Liver (tissue), 8 donors: ENCODE measurements at regions not wholly inside any gene's neighbourhood (a gene's known extent, or its start where the extent isn't known, plus 50 kb on each side); places are given as distances from the start of the nearest gene placed in this dataset.

Experiments used
- DNase-seq: peaks from one replicate; pipeline ENCODE4 v3.0.0-alpha.2; 2017; ENCODE audit warnings: low spot score
- H3K27ac ChIP-seq, 2 donors: one replicate each; pipeline ENCODE4 v1.7.0; 2013; ENCODE audit warnings: inconsistent platforms in 2 of 2, low read length in 2 of 2, control low read depth in 1 of 2, low read depth in 1 of 2, mild to moderate bottlenecking in 1 of 2
- H3K27me3 ChIP-seq, 4 donors: one replicate each; pipeline versions ENCODE4 v1.6.1 to v1.7.0; 2013; ENCODE audit warnings: low read length in 3 of 4, inconsistent platforms in 1 of 4, mild to moderate bottlenecking in 1 of 4, moderate library complexity in 1 of 4; ENCODE audit not compliant: control insufficient read depth in 4 of 4, insufficient read depth in 4 of 4
- H3K36me3 ChIP-seq, 4 donors: one replicate each; pipeline versions ENCODE4 v1.6.1 to v1.7.0; 2013; ENCODE audit warnings: low read length in 3 of 4, mild to moderate bottlenecking in 3 of 4, low read depth in 1 of 4, moderate library complexity in 1 of 4; ENCODE audit not compliant: control insufficient read depth in 4 of 4, insufficient read depth in 3 of 4
- H3K4me1 ChIP-seq, 4 donors: one replicate each; pipeline versions ENCODE4 v1.6.1 to v1.7.0; 2013; ENCODE audit warnings: low read length in 3 of 4, mild to moderate bottlenecking in 3 of 4, moderate library complexity in 1 of 4; ENCODE audit not compliant: control insufficient read depth in 4 of 4, insufficient read depth in 4 of 4
- H3K4me3 ChIP-seq, 3 donors: one replicate each; pipeline versions ENCODE4 v1.6.1 to v1.7.0; 2013; ENCODE audit warnings: low read length in 3 of 3, control low read depth in 1 of 3, low read depth in 1 of 3, mild to moderate bottlenecking in 1 of 3
- H3K9ac ChIP-seq, 2 donors: one replicate each; pipeline ENCODE4 v1.7.0; 2013; ENCODE audit warnings: low read length in 2 of 2, mild to moderate bottlenecking in 2 of 2, moderate library complexity in 2 of 2, control low read depth in 1 of 2, low read depth in 1 of 2
- H3K9me3 ChIP-seq, 4 donors: one replicate each; pipeline versions ENCODE4 v1.6.1 to v1.7.0; 2013; ENCODE audit warnings: low read length in 3 of 4; ENCODE audit not compliant: control insufficient read depth in 4 of 4
- EGR1 ChIP-seq, 2 donors: IDR thresholded peaks; 2 replicates each; pipeline ENCODE4 v1.6.1; 2016 to 2018; ENCODE audit warnings: antibody characterized with exemption in 2 of 2, low read depth in 2 of 2
- FOXA1 ChIP-seq: IDR thresholded peaks from 2 replicates; pipeline ENCODE4 v1.6.1; 2016; ENCODE audit warnings: antibody characterized with exemption
- FOXA2 ChIP-seq: IDR thresholded peaks from 2 replicates; pipeline ENCODE4 v1.6.1; 2016; ENCODE audit warnings: antibody characterized with exemption
- GABPA ChIP-seq, 2 donors: IDR thresholded peaks in 1 of 2; conservative IDR thresholded peaks in 1 of 2; 2 replicates each; pipeline ENCODE4 v1.6.1; 2016; ENCODE audit warnings: antibody characterized with exemption in 2 of 2, mild to moderate bottlenecking in 1 of 2, moderate library complexity in 1 of 2
- HNF4A ChIP-seq, 2 donors: conservative IDR thresholded peaks; 2 replicates each; pipeline ENCODE4 v1.6.1; 2016; ENCODE audit warnings: antibody characterized with exemption in 2 of 2, mild to moderate bottlenecking in 2 of 2
- HNF4G ChIP-seq: IDR thresholded peaks from 2 replicates; pipeline ENCODE4 v1.6.1; 2016; ENCODE audit warnings: antibody characterized with exemption
- JUND ChIP-seq, 2 donors: IDR thresholded peaks; 2 replicates each; pipeline ENCODE4 v1.6.1; 2016; ENCODE audit warnings: antibody characterized with exemption in 2 of 2
- NR2F2 ChIP-seq: IDR thresholded peaks from 2 replicates; pipeline ENCODE4 v1.6.1; 2016; ENCODE audit warnings: antibody characterized with exemption
- RAD21 ChIP-seq, 2 donors: IDR thresholded peaks; 2 replicates each; pipeline ENCODE4 v1.6.1; 2016; ENCODE audit warnings: antibody characterized with exemption in 2 of 2, mild to moderate bottlenecking in 2 of 2
- RXRA ChIP-seq, 2 donors: IDR thresholded peaks; 2 replicates each; pipeline ENCODE4 v1.6.1; 2017 to 2018; ENCODE audit warnings: antibody characterized with exemption in 2 of 2, mild to moderate bottlenecking in 1 of 2
- SP1 ChIP-seq: IDR thresholded peaks from 2 replicates; pipeline ENCODE4 v1.6.1; 2018; ENCODE audit warnings: antibody characterized with exemption, mild to moderate bottlenecking
- TAF1 ChIP-seq: conservative IDR thresholded peaks from 2 replicates; pipeline ENCODE4 v1.6.1; 2016; ENCODE audit warnings: antibody characterized with exemption, mild to moderate bottlenecking
- YY1 ChIP-seq: IDR thresholded peaks from 2 replicates; pipeline ENCODE4 v1.6.1; 2016; ENCODE audit warnings: antibody characterized with exemption, mild to moderate bottlenecking
- WGBS: extraction: QIAGEN DNeasy Blood & Tissue Kit; methylation state at CpG from one replicate; pipeline ENCODE4 v1.1.7; 2013; 5-methylcytosine and 5-hydroxymethylcytosine counted together
- TF ChIP-seq, protein P1 (sequence below): fragments of 150-350 bp; IDR thresholded peaks from 2 replicates; pipeline ENCODE4 v1.5.1; 2017; ENCODE audit warnings: improper control_type of control experiment, low read depth, low read length; ENCODE audit not compliant: missing input control
- TF ChIP-seq, protein P2 (sequence below): IDR thresholded peaks from 2 replicates; pipeline ENCODE4 v1.6.1; 2016; ENCODE audit warnings: antibody characterized with exemption
- TF ChIP-seq, protein P3 (sequence below): IDR thresholded peaks from 2 replicates; pipeline ENCODE4 v1.6.1; 2016; ENCODE audit warnings: antibody characterized with exemption, mild to moderate bottlenecking
- TF ChIP-seq, protein P4 (sequence below): IDR thresholded peaks from 2 replicates; pipeline ENCODE4 v1.6.1; 2016; ENCODE audit warnings: antibody characterized with exemption
- TF ChIP-seq, protein P5 (sequence below): IDR thresholded peaks from 2 replicates; pipeline ENCODE4 v1.6.1; 2016; ENCODE audit warnings: antibody characterized with exemption
- donor health status: healthy.
- donor health status: healthy.
- donor health status: healthy.
- donor health status: healthy.
- donor health status: healthy.

DNA sequence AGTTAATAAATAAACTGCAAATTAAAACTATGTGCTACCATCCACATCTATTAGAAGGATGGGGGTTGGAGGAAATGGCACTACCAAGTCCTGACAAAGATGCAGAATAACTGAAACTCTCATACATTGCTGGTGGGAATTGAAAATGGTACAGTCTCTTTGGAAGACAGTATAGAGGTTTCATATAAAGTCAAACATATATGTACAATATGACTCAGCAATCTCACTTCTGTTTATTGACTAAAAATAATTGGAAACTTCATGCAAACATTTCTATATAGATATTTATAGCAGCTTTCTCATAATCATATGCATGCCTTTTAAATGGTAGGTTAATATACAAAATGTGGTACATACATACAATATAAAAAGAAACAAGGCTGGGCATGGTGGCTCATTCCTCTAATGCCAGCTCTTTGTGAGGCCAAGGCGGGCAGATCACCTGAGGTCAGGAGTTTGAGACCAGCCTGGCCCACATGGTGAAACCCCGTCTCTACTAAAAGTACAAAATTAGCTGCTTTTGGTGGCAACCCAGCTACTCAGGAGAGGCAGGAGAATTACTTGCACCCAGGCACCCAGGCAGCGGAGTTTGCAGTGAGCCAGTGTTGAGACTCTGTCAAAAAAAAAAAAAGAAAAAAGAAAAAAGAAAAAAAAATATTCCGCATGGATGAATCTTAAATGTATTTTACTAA, 225.0 kb upstream of the CXXC4 start:
- TF ChIP-seq EGR1 (IDR thresholded peaks at IDR 0.05; ENCODE audit: low read depth in 2 of 2) (no peak), GABPA (IDR thresholded peaks at IDR 0.05 in 1 of 2, conservative IDR thresholded peaks at IDR 0.05 in 1 of 2) (no peak), SP1 (no peak), NR2F2 (no peak), FOXA2 (no peak), JUND (IDR thresholded peaks at IDR 0.05) (no peak), RAD21 (IDR thresholded peaks at IDR 0.05) (no peak), RXRA (IDR thresholded peaks at IDR 0.05) (no peak), TAF1 (no peak), YY1 (no peak), HNF4A (conservative IDR thresholded peaks at IDR 0.05) (no peak), FOXA1 (no peak), HNF4G (no peak)
- TF ChIP-seq, protein P1, sequence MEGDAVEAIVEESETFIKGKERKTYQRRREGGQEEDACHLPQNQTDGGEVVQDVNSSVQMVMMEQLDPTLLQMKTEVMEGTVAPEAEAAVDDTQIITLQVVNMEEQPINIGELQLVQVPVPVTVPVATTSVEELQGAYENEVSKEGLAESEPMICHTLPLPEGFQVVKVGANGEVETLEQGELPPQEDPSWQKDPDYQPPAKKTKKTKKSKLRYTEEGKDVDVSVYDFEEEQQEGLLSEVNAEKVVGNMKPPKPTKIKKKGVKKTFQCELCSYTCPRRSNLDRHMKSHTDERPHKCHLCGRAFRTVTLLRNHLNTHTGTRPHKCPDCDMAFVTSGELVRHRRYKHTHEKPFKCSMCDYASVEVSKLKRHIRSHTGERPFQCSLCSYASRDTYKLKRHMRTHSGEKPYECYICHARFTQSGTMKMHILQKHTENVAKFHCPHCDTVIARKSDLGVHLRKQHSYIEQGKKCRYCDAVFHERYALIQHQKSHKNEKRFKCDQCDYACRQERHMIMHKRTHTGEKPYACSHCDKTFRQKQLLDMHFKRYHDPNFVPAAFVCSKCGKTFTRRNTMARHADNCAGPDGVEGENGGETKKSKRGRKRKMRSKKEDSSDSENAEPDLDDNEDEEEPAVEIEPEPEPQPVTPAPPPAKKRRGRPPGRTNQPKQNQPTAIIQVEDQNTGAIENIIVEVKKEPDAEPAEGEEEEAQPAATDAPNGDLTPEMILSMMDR, result no peak
- TF ChIP-seq, protein P2, sequence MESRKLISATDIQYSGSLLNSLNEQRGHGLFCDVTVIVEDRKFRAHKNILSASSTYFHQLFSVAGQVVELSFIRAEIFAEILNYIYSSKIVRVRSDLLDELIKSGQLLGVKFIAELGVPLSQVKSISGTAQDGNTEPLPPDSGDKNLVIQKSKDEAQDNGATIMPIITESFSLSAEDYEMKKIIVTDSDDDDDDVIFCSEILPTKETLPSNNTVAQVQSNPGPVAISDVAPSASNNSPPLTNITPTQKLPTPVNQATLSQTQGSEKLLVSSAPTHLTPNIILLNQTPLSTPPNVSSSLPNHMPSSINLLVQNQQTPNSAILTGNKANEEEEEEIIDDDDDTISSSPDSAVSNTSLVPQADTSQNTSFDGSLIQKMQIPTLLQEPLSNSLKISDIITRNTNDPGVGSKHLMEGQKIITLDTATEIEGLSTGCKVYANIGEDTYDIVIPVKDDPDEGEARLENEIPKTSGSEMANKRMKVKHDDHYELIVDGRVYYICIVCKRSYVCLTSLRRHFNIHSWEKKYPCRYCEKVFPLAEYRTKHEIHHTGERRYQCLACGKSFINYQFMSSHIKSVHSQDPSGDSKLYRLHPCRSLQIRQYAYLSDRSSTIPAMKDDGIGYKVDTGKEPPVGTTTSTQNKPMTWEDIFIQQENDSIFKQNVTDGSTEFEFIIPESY, result no peak
- TF ChIP-seq, protein P3, sequence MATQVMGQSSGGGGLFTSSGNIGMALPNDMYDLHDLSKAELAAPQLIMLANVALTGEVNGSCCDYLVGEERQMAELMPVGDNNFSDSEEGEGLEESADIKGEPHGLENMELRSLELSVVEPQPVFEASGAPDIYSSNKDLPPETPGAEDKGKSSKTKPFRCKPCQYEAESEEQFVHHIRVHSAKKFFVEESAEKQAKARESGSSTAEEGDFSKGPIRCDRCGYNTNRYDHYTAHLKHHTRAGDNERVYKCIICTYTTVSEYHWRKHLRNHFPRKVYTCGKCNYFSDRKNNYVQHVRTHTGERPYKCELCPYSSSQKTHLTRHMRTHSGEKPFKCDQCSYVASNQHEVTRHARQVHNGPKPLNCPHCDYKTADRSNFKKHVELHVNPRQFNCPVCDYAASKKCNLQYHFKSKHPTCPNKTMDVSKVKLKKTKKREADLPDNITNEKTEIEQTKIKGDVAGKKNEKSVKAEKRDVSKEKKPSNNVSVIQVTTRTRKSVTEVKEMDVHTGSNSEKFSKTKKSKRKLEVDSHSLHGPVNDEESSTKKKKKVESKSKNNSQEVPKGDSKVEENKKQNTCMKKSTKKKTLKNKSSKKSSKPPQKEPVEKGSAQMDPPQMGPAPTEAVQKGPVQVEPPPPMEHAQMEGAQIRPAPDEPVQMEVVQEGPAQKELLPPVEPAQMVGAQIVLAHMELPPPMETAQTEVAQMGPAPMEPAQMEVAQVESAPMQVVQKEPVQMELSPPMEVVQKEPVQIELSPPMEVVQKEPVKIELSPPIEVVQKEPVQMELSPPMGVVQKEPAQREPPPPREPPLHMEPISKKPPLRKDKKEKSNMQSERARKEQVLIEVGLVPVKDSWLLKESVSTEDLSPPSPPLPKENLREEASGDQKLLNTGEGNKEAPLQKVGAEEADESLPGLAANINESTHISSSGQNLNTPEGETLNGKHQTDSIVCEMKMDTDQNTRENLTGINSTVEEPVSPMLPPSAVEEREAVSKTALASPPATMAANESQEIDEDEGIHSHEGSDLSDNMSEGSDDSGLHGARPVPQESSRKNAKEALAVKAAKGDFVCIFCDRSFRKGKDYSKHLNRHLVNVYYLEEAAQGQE, result no peak
- TF ChIP-seq, protein P4, sequence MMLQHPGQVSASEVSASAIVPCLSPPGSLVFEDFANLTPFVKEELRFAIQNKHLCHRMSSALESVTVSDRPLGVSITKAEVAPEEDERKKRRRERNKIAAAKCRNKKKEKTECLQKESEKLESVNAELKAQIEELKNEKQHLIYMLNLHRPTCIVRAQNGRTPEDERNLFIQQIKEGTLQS, result no peak
- TF ChIP-seq, protein P5, sequence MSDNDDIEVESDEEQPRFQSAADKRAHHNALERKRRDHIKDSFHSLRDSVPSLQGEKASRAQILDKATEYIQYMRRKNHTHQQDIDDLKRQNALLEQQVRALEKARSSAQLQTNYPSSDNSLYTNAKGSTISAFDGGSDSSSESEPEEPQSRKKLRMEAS, result no peak
- no peak overlapping the region for H3K9ac ChIP-seq
- no peak overlapping the region for H3K27ac ChIP-seq
- no peak for DNase-seq
- H3K27me3 ChIP-seq, result no peaks in the 10 kb centered on the region
- no peak overlapping the region for H3K4me3 ChIP-seq
- WGBS, result 72% methylated on average over 4 of the region's 4 CpGs
- no peaks in the 10 kb centered on the region for H3K36me3 ChIP-seq
- H3K4me1 ChIP-seq, result no peaks in the 10 kb centered on the region
- no peaks in the 10 kb centered on the region for H3K9me3 ChIP-seq
